ENCODE measurements at regions not wholly inside any gene's neighbourhood (a gene's known extent, or its start where the extent isn't known, plus 50 kb on each side); places are given as distances from the start of the nearest gene placed in this dataset.

GRCh38 chr2:181370126-181370525, 87.1 kb upstream of the ITGA4 start:
- 76% methylated on average over 3 of the region's 3 CpGs for WGBS (ENCODE audit: insufficient coverage, low coverage, low lambda C conversion rate, missing lambda C conversion rate)
- ATAC-seq: no peak
- intact Hi-C loops (cut with DNase I): no loop called here
- no peak for DNase-seq
- H3K36me3 ChIP-seq: no peaks in the 10 kb centered on the region
- no peak overlapping the region for H3K27ac ChIP-seq
- no peaks in the 10 kb centered on the region for H3K4me1 ChIP-seq
- no peaks in the 10 kb centered on the region for H3K9me3 ChIP-seq
- no peak for TF ChIP-seq POLR2A (IDR thresholded peaks at IDR 0.05)
- no peak for TF ChIP-seq CTCF (IDR thresholded peaks at IDR 0.05)
- no peaks in the 10 kb centered on the region for H3K27me3 ChIP-seq
- H3K4me3 ChIP-seq: no peak overlapping the region

GRCh38 chr2:181371195-181371594, 86.0 kb upstream of the ITGA4 start:
- DNase-seq (no peak), ATAC-seq (no peak)
- H3K4me3 ChIP-seq: no peak overlapping the region
- intact Hi-C loops (cut with DNase I): no loop called here
- H3K4me1 ChIP-seq: no peaks in the 10 kb centered on the region
- WGBS (ENCODE audit: insufficient coverage, low coverage, low lambda C conversion rate, missing lambda C conversion rate): 25% methylated on average over 1 of the region's 2 CpGs
- H3K27me3 ChIP-seq: no peaks in the 10 kb centered on the region
- no peaks in the 10 kb centered on the region for H3K9me3 ChIP-seq
- no peak overlapping the region for H3K27ac ChIP-seq
- TF ChIP-seq POLR2A (IDR thresholded peaks at IDR 0.05) (no peak), CTCF (IDR thresholded peaks at IDR 0.05) (no peak)
- H3K36me3 ChIP-seq: no peaks in the 10 kb centered on the region

- TF ChIP-seq POLR2A (IDR thresholded peaks at IDR 0.05): no peak
- TF ChIP-seq CTCF (IDR thresholded peaks at IDR 0.05): no peak
- Histone ChIP-seq H3K9me3 (no peaks in the 10 kb centered on the region), H3K36me3 (no peaks in the 10 kb centered on the region), H3K27me3 (no peaks in the 10 kb centered on the region), H3K27ac (no peak overlapping the region), H3K4me3 (no peak overlapping the region), H3K4me1 (no peaks in the 10 kb centered on the region)
- no peak for ATAC-seq
- 28% methylated on average over 2 of the region's 2 CpGs for WGBS (ENCODE audit: insufficient coverage, low coverage, low lambda C conversion rate, missing lambda C conversion rate)
- no peak for DNase-seq
- intact Hi-C loops (cut with DNase I): no loop called here
Measured at GRCh38 chr2:181371782-181372645, 85.2 kb upstream of the ITGA4 start.

GRCh38 chr2:181372646-181373040, 84.5 kb upstream of the ITGA4 start:
- WGBS (ENCODE audit: insufficient coverage, low coverage, low lambda C conversion rate, missing lambda C conversion rate): 58% methylated on average over 3 of the region's 3 CpGs
- Histone ChIP-seq H3K36me3 (no peaks in the 10 kb centered on the region), H3K27me3 (no peaks in the 10 kb centered on the region), H3K27ac (no peak overlapping the region), H3K4me1 (no peaks in the 10 kb centered on the region), H3K9me3 (no peaks in the 10 kb centered on the region), H3K4me3 (no peak overlapping the region)
- no peak for ATAC-seq
- intact Hi-C loops (cut with DNase I): no loop called here
- no peak for TF ChIP-seq POLR2A (IDR thresholded peaks at IDR 0.05)
- TF ChIP-seq CTCF (IDR thresholded peaks at IDR 0.05): no peak
- DNase-seq: no peak
